ENCODE measurements at regions not wholly inside any gene's neighbourhood (a gene's known extent, or its start where the extent isn't known, plus 50 kb on each side); places are given as distances from the start of the nearest gene placed in this dataset.

DNA sequence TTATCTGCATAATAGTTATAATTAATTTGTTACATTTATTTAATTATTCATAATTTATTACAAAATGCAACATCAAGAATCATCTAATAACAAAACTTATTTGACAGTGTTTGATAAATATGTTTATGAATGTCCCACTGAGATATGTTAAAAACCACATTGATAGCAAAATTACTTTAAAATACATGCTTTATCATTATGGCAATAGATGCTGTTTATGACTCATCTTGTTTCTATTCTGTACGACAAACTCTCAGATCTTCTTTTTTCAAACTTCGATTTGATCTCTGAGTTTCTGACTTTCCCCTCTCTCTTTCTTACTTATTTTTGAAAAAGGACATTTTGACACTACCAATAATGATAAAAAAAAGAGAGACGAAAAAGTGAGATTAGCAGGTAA is 56.8 kb upstream of the LRRK2 start:
- TF ChIP-seq POLR2A (IDR thresholded peaks at IDR 0.05): no peak
- TF ChIP-seq, protein P1, sequence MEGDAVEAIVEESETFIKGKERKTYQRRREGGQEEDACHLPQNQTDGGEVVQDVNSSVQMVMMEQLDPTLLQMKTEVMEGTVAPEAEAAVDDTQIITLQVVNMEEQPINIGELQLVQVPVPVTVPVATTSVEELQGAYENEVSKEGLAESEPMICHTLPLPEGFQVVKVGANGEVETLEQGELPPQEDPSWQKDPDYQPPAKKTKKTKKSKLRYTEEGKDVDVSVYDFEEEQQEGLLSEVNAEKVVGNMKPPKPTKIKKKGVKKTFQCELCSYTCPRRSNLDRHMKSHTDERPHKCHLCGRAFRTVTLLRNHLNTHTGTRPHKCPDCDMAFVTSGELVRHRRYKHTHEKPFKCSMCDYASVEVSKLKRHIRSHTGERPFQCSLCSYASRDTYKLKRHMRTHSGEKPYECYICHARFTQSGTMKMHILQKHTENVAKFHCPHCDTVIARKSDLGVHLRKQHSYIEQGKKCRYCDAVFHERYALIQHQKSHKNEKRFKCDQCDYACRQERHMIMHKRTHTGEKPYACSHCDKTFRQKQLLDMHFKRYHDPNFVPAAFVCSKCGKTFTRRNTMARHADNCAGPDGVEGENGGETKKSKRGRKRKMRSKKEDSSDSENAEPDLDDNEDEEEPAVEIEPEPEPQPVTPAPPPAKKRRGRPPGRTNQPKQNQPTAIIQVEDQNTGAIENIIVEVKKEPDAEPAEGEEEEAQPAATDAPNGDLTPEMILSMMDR (IDR thresholded peaks at IDR 0.05): no peak
- TF ChIP-seq EP300 (IDR thresholded peaks at IDR 0.05): no peak
